K562 (cell line): ENCODE measurements at regions not wholly inside any gene's neighbourhood (a gene's known extent, or its start where the extent isn't known, plus 50 kb on each side); places are given as distances from the start of the nearest gene placed in this dataset.

Source experiments
- CBFA2T2 ChIP-seq: fragments of 450-650 bp; conservative IDR thresholded peaks from 2 replicates; pipeline ENCODE4 v1.6.1; 2017; ENCODE audit warnings: mild to moderate bottlenecking
- CTCF ChIP-seq, 3 experiments: IDR thresholded peaks in 2 of 3; conservative IDR thresholded peaks in 1 of 3; 2 replicates each; pipeline ENCODE4 v1.5.1; 2011 to 2012; ENCODE audit warnings: low read length in 3 of 3, mild to moderate bottlenecking in 3 of 3, control low read depth in 2 of 3, improper control_type of control experiment in 1 of 3, inconsistent platforms in 1 of 3, low read depth in 1 of 3, mixed read lengths in 1 of 3, moderate library complexity in 1 of 3; ENCODE audit not compliant: insufficient read depth in 2 of 3
- SMC3 ChIP-seq: conservative IDR thresholded peaks from 2 replicates; pipeline ENCODE4 v1.6.1; 2011; ENCODE audit warnings: low read depth, low read length, improper control_type of control experiment; ENCODE audit not compliant: insufficient read depth
- ZNF511 ChIP-seq: sonication (generic); formaldehyde crosslinking; IDR thresholded peaks from 2 replicates; pipeline ENCODE4 v1.8.0; 2022; ENCODE audit warnings: mild to moderate bottlenecking, missing genetic modification reagents

DNA sequence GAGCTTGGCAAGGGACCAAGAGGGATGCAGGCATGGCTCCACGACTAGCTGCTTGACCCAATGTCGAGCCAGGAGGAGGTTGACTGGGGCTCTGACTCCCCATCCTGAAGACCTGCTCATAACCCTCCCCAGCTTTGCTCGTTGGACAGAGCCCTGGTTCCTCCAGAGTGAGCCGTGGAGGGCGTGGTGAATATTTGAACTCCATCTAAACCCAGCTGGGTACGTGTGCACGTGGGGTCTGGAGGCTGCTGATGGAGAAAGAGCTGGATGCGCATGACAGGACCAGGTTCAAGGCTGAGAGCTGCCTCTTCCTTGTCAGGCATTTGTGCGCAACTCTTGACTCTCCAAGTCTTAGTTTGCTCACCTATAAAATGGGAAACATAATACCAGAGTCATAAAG is 282.8 kb downstream of the TLE3 start:
- TF ChIP-seq CTCF (IDR thresholded peaks at IDR 0.05 in 2 of 3, conservative IDR thresholded peaks at IDR 0.05 in 1 of 3; ENCODE audit: insufficient read depth in 2 of 3, low read depth in 1 of 3, low read length in 3 of 3) (no peak), SMC3 (no peak), ZNF511 (CRISPR knock-in tag) (no peak), CBFA2T2 (no peak)
